OCI-LY1 (cell line): ENCODE measurements at regions not wholly inside any gene's neighbourhood (a gene's known extent, or its start where the extent isn't known, plus 50 kb on each side); places are given as distances from the start of the nearest gene placed in this dataset.

Experiments
- H2AFZ ChIP-seq: fragments of 200-600 bp; sonication (generic), shearing (Covaris generic); 2 replicates; pipeline ENCODE4 v1.6.0; 2014; ENCODE audit warnings: antibody characterized with exemption, mild to moderate bottlenecking, low read length
- H3F3A ChIP-seq: fragments of 200-600 bp; sonication (generic), shearing (Covaris generic); 2 replicates; pipeline ENCODE4 v1.6.0; 2014; ENCODE audit warnings: mild to moderate bottlenecking, antibody characterized with exemption, low read length, moderate library complexity; ENCODE audit not compliant: insufficient read depth
- H3K27ac ChIP-seq: fragments of 200-600 bp; sonication (generic); 2 replicates; pipeline ENCODE4 v1.5.1; 2014; ENCODE audit warnings: low read length, mixed run types, mild to moderate bottlenecking, low read depth; ENCODE audit not compliant: poor library complexity, severe bottlenecking
- H3K27me3 ChIP-seq: fragments of 200-600 bp; sonication (generic); 2 replicates; pipeline ENCODE4 v1.6.0; 2014; ENCODE audit warnings: antibody characterized with exemption, mild to moderate bottlenecking, low read length, moderate library complexity; ENCODE audit not compliant: insufficient read depth
- H3K36me3 ChIP-seq: fragments of 200-600 bp; sonication (generic); 2 replicates; pipeline ENCODE4 v1.6.1; 2014; ENCODE audit warnings: mild to moderate bottlenecking, antibody characterized with exemption, low read length, moderate library complexity, mixed read lengths; ENCODE audit not compliant: insufficient read depth
- H3K4me1 ChIP-seq: fragments of 200-600 bp; sonication (generic); 2 replicates; pipeline ENCODE4 v1.5.1; 2014; ENCODE audit warnings: mild to moderate bottlenecking, low read length, moderate library complexity; ENCODE audit not compliant: insufficient read depth, severe bottlenecking
- H3K4me2 ChIP-seq: fragments of 200-600 bp; sonication (generic), shearing (Covaris generic); 2 replicates; pipeline ENCODE4 v1.6.1; 2014; ENCODE audit warnings: low read length
- H3K4me3 ChIP-seq: fragments of 200-600 bp; sonication (generic); 2 replicates; pipeline ENCODE4 v1.5.1; 2014; ENCODE audit warnings: low read length, low read depth, mild to moderate bottlenecking, mixed read lengths; ENCODE audit not compliant: poor library complexity, severe bottlenecking
- H3K79me2 ChIP-seq: fragments of 200-600 bp; shearing (Covaris generic); 2 replicates; pipeline ENCODE4 v1.6.1; 2016; ENCODE audit warnings: mixed run types, low read length, mixed read lengths; ENCODE audit not compliant: insufficient read depth
- H3K9ac ChIP-seq: fragments of 200-600 bp; sonication (generic), shearing (Covaris generic); 2 replicates; pipeline ENCODE4 v1.6.1; 2014; ENCODE audit warnings: mild to moderate bottlenecking, low read length, mixed read lengths
- H3K9me2 ChIP-seq: fragments of 200-600 bp; sonication (generic), shearing (Covaris generic); 2 replicates; pipeline ENCODE4 v1.6.1; 2014; ENCODE audit warnings: low read depth, mild to moderate bottlenecking, low read length, mixed read lengths
- H3K9me3 ChIP-seq: fragments of 200-600 bp; shearing (Covaris generic); 2 replicates; pipeline ENCODE4 v1.6.1; 2014; ENCODE audit warnings: low read length, mixed read lengths
- H4K20me1 ChIP-seq: fragments of 200-600 bp; sonication (generic), shearing (Covaris generic); 2 replicates; pipeline ENCODE4 v1.6.0; 2016; ENCODE audit warnings: mild to moderate bottlenecking, low read length; ENCODE audit not compliant: insufficient read depth
- CTCF ChIP-seq: fragments of 200-600 bp; sonication (generic), shearing (Covaris generic); IDR thresholded peaks from 2 replicates; pipeline ENCODE4 v1.5.1; 2017; ENCODE audit warnings: mild to moderate bottlenecking, antibody characterized with exemption, low read length, moderate library complexity, mixed read lengths
- EZH2 ChIP-seq: fragments of 200-600 bp; sonication (generic), shearing (Covaris generic); IDR thresholded peaks from 2 replicates; pipeline ENCODE4 v1.8.0; 2017; ENCODE audit warnings: borderline replicate concordance, mixed run types, mild to moderate bottlenecking, antibody characterized with exemption, low read length, moderate library complexity, mixed read lengths

DNA sequence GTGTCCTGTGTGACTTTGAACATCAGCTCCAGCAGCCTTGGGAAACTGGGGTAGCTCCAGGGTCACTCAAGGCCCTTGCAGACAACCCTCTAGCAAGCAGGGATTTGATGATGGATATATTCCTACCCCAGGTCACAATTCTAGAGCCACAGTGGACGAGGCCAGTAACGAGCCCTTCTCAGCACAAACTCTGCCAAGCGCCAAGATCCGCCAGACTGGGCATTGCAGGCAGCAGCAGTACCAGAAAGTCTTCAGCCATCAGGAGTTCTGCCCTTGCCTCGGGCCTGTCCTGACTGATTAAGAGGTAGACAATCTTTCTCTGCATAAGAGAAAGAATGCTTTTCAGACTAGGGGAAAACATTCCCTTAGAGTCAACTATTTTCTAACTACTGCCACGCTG lies 259.1 kb downstream of the FBXO15 start:
- Histone ChIP-seq H3K9ac (no peak overlapping the region), H3F3A (no peaks in the 10 kb centered on the region), H3K79me2 (no peaks in the 10 kb centered on the region), H3K4me3 (no peak overlapping the region), H2AFZ (no peak overlapping the region), H4K20me1 (no peaks in the 10 kb centered on the region), H3K9me2 (no peaks in the 10 kb centered on the region), H3K27ac (no peak overlapping the region), H3K27me3 (no peaks in the 10 kb centered on the region), H3K9me3 (no peaks in the 10 kb centered on the region), H3K4me1 (no peaks in the 10 kb centered on the region), H3K4me2 (no peak overlapping the region), H3K36me3 (no peaks in the 10 kb centered on the region)
- TF ChIP-seq CTCF (no peak), EZH2 (no peak)

DNA sequence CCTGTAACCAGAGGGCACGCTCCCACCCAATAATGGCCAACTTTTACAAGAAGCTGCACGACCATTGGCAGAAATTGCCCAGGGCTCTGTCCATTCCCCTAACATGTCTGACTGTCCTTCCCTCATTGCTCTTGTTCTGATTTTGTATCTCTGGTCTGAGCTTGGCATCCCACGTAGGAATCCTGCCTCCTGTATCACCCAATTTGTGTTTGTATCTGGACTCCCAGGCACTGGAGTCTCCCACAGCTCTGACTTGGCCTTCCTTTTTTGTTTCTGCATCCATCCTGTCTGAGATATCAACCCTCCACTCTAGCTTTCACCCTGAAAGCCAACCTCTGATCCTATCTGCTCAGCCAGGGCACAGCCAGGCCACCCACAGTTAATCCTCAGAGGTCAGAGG lies 259.8 kb downstream of the FBXO15 start:
- no peaks in the 10 kb centered on the region for H3K27me3 ChIP-seq
- H3K9me3 ChIP-seq, result no peaks in the 10 kb centered on the region
- H3K36me3 ChIP-seq, result no peaks in the 10 kb centered on the region
- no peaks in the 10 kb centered on the region for H3F3A ChIP-seq
- H3K79me2 ChIP-seq, result no peaks in the 10 kb centered on the region
- H2AFZ ChIP-seq, result no peak overlapping the region
- no peak overlapping the region for H3K4me2 ChIP-seq
- H3K9me2 ChIP-seq, result no peaks in the 10 kb centered on the region
- no peak overlapping the region for H3K4me3 ChIP-seq
- no peak overlapping the region for H3K27ac ChIP-seq
- no peak for TF ChIP-seq EZH2
- no peak for TF ChIP-seq CTCF
- no peak overlapping the region for H3K9ac ChIP-seq
- no peaks in the 10 kb centered on the region for H4K20me1 ChIP-seq
- H3K4me1 ChIP-seq, result no peaks in the 10 kb centered on the region

- no peaks in the 10 kb centered on the region for H3K36me3 ChIP-seq
- no peaks in the 10 kb centered on the region for H4K20me1 ChIP-seq
- no peak overlapping the region for H3K4me3 ChIP-seq
- no peak overlapping the region for H3K9ac ChIP-seq
- TF ChIP-seq CTCF (no peak), EZH2 (no peak)
- no peak overlapping the region for H3K4me2 ChIP-seq
- no peaks in the 10 kb centered on the region for H3K9me2 ChIP-seq
- no peak overlapping the region for H3K27ac ChIP-seq
- no peak overlapping the region for H2AFZ ChIP-seq
- H3F3A ChIP-seq, result no peaks in the 10 kb centered on the region
- H3K9me3 ChIP-seq, result no peaks in the 10 kb centered on the region
- H3K27me3 ChIP-seq, result no peaks in the 10 kb centered on the region
- no peaks in the 10 kb centered on the region for H3K79me2 ChIP-seq
- no peaks in the 10 kb centered on the region for H3K4me1 ChIP-seq
Measured at GRCh38 chr18:73884868-73885267, 262.8 kb downstream of the FBXO15 start.
